ENCODE measurements at regions not wholly inside any gene's neighbourhood (a gene's known extent, or its start where the extent isn't known, plus 50 kb on each side); places are given as distances from the start of the nearest gene placed in this dataset.
A peak's percentile ranks its signal among the peaks of the same experiment; 100 is the strongest.

DNA sequence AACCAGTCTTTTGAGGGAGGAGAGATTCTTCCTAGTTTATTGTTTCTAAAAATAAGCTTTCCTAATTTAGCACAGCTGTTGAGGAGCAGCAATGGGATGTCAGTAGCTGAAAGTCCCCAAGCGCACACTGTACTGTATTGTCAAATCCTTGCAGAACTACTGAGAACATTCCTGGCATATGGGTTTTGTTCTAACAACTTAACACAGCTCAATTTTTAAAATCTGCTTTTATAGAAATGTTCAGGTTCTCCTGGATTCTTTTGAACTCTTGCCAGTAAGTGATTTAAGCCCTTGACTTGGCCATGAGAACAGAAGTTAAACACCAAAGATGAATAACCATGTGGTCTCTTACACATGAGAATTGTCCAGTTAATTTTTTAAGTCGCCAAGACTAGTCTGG, 218.6 kb downstream of the FAT3 start:
- H4K8ac ChIP-seq (replicated peaks; ENCODE audit: insufficient read length, low read depth, low read length), result no peak overlapping the region
- H3K9ac ChIP-seq (ENCODE audit: extremely low read depth, insufficient read length, low read length), result no peak overlapping the region
- peaks cover 2% of the 10 kb centered on the region; the same call in 1 of the 2 replicates for H3K79me2 ChIP-seq (ENCODE audit: insufficient read depth, low read length)
- H3T11ph ChIP-seq (ENCODE audit: low read length), result no peak overlapping the region
- no peak overlapping the region for H3K14ac ChIP-seq (ENCODE audit: insufficient read depth, low read length)
- no peak overlapping the region for H3K27ac ChIP-seq (ENCODE audit: insufficient read length, low read depth, low read length)
- H3K36me3 Mint-ChIP-seq (ENCODE audit: insufficient read depth in 1 of 3, low read depth in 3 of 3), result no peaks in the 10 kb centered on the region
- peaks cover 9% of the 10 kb centered on the region for H3K4me1 ChIP-seq (ENCODE audit: insufficient read depth, low read length)
- no peak overlapping the region for H3K18ac ChIP-seq (ENCODE audit: insufficient read length, low read depth, low read length)
- H3K4ac ChIP-seq (ENCODE audit: low read depth, low read length), result no peak overlapping the region
- no peak overlapping the region for H3K23ac ChIP-seq (ENCODE audit: insufficient read length, low read depth, low read length)
- H3K27me3 ChIP-seq (ENCODE audit: insufficient read depth, low read length), result no peaks in the 10 kb centered on the region
- no peaks in the 10 kb centered on the region for H3K27me3 Mint-ChIP-seq (ENCODE audit: low read depth)
- no peak overlapping the region for H4K91ac ChIP-seq (ENCODE audit: insufficient read length, low read depth, low read length)
- H3K56ac ChIP-seq (ENCODE audit: insufficient read length, low read depth, low read length), result no peak overlapping the region
- H3K4me3 Mint-ChIP-seq, result no peak overlapping the region
- no peak overlapping the region for H3K4me2 ChIP-seq (ENCODE audit: insufficient read depth, insufficient read length, low read length)
- no peaks in the 10 kb centered on the region for H3K9me3 Mint-ChIP-seq
- H2AK5ac ChIP-seq (ENCODE audit: insufficient read length, low read length), result no peak overlapping the region
- no peaks in the 10 kb centered on the region for H3K23me2 ChIP-seq (ENCODE audit: insufficient read length, low read depth, low read length, poor library complexity, severe bottlenecking)
- DNase-seq, result no peak
- no peak overlapping the region for H2BK5ac ChIP-seq (ENCODE audit: insufficient read length, low read length)
- peaks cover 35 to 46% of the 10 kb centered on the region in 2 experiments for H3K4me1 Mint-ChIP-seq
- peaks cover 2% of the 10 kb centered on the region for H3K79me1 ChIP-seq (ENCODE audit: insufficient read depth, low read depth, low read length, poor library complexity, severe bottlenecking)
- no peak overlapping the region; a peak in 1 of 7 replicates for H3K27ac Mint-ChIP-seq
- peak overlapping the region; percentile 86 for H2BK20ac ChIP-seq (ENCODE audit: low read depth, low read length, poor library complexity, severe bottlenecking)
- H2AFZ ChIP-seq (ENCODE audit: low read length), result no peak overlapping the region
- no peak overlapping the region for H4K5ac ChIP-seq (ENCODE audit: insufficient read length, low read depth, low read length)
- no peak overlapping the region for H2BK12ac ChIP-seq (ENCODE audit: insufficient read length, low read depth, low read length)
- H3K9me3 ChIP-seq (ENCODE audit: control insufficient read depth, low read depth, low read length), result no peaks in the 10 kb centered on the region
- TF ChIP-seq CTCF (conservative IDR thresholded peaks at IDR 0.05), result no peak
- no peaks in the 10 kb centered on the region for H4K20me1 ChIP-seq (ENCODE audit: control insufficient read depth, insufficient read depth, insufficient read length)
- no CpG with 5 or more reads among the region's 2 CpGs for WGBS (ENCODE audit: extremely low coverage, insufficient read length, low lambda C conversion rate)
- H2BK120ac ChIP-seq (ENCODE audit: low read depth, low read length, poor library complexity, severe bottlenecking), result no peak overlapping the region
- H2BK15ac ChIP-seq (ENCODE audit: low read depth, low read length), result no peak overlapping the region
